ENCODE measurements at regions not wholly inside any gene's neighbourhood (a gene's known extent, or its start where the extent isn't known, plus 50 kb on each side); places are given as distances from the start of the nearest gene placed in this dataset.

DNA sequence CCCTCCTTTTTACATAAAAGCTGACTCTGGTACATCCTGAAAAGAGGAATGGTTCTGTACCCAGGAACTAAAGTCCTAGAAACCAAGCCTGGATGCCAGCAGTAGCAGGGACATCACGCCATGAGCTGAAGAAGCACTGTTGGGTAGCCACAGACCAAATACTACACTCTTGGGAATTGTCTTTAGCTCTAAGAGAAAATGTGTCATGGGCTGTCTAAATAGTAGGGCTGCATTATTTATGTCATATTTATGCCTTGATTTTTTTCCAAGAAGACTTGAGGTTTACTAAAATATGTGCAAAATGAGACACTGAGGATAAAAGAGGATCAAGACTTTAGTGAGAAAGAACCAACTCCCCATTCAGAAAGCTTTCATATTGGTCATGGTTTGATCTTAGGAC lies 213.6 kb downstream of the RAB38 start:
- H3K4me3 Mint-ChIP-seq, result no peak overlapping the region
- H2BK20ac ChIP-seq (ENCODE audit: low read depth, low read length, poor library complexity, severe bottlenecking), result no peak overlapping the region
- H3K4me1 Mint-ChIP-seq, result peaks cover 1 to 2% of the 10 kb centered on the region in 2 experiments

More for the DNA sequence above, 213.6 kb downstream of the RAB38 start:
- no peak overlapping the region for H3K9ac ChIP-seq (ENCODE audit: extremely low read depth, insufficient read length, low read length)
- H3K27ac ChIP-seq (ENCODE audit: insufficient read length, low read depth, low read length), result no peak overlapping the region
- no peak overlapping the region for H3K27ac Mint-ChIP-seq
- H2BK12ac ChIP-seq (ENCODE audit: insufficient read length, low read depth, low read length), result no peak overlapping the region
- DNase-seq, result no peak
- no peaks in the 10 kb centered on the region for H3K36me3 Mint-ChIP-seq (ENCODE audit: insufficient read depth in 1 of 3, low read depth in 3 of 3)
- no peak overlapping the region for H3K18ac ChIP-seq (ENCODE audit: insufficient read length, low read depth, low read length)
- no peak overlapping the region for H3K56ac ChIP-seq (ENCODE audit: insufficient read length, low read depth, low read length)
- H2BK5ac ChIP-seq (ENCODE audit: insufficient read length, low read length), result no peak overlapping the region
- no peaks in the 10 kb centered on the region for H3K9me3 Mint-ChIP-seq
- no peaks in the 10 kb centered on the region for H3K79me2 ChIP-seq (ENCODE audit: insufficient read depth, low read length)
- H3K79me1 ChIP-seq (ENCODE audit: insufficient read depth, low read depth, low read length, poor library complexity, severe bottlenecking), result no peaks in the 10 kb centered on the region
- H3K4me1 ChIP-seq (ENCODE audit: insufficient read depth, low read length), result no peaks in the 10 kb centered on the region
- no peak overlapping the region for H3K4me2 ChIP-seq (ENCODE audit: insufficient read depth, insufficient read length, low read length)
- no peaks in the 10 kb centered on the region for H3K27me3 ChIP-seq (ENCODE audit: insufficient read depth, low read length)
- H3K4ac ChIP-seq (ENCODE audit: low read depth, low read length), result no peak overlapping the region
- H4K91ac ChIP-seq (ENCODE audit: insufficient read length, low read depth, low read length), result no peak overlapping the region
- H4K5ac ChIP-seq (ENCODE audit: insufficient read length, low read depth, low read length), result no peak overlapping the region
- H4K8ac ChIP-seq (replicated peaks; ENCODE audit: insufficient read length, low read depth, low read length), result no peak overlapping the region
- no peaks in the 10 kb centered on the region for H3K27me3 Mint-ChIP-seq (ENCODE audit: low read depth)
- H2AFZ ChIP-seq (ENCODE audit: low read length), result no peak overlapping the region
- WGBS (ENCODE audit: extremely low coverage, insufficient read length, low lambda C conversion rate), result no CpG with 5 or more reads among the region's 1 CpG
- no peak overlapping the region for H2BK15ac ChIP-seq (ENCODE audit: low read depth, low read length)
- no peaks in the 10 kb centered on the region for H3K23me2 ChIP-seq (ENCODE audit: insufficient read length, low read depth, low read length, poor library complexity, severe bottlenecking)
- H4K20me1 ChIP-seq (ENCODE audit: control insufficient read depth, insufficient read depth, insufficient read length), result no peaks in the 10 kb centered on the region
- TF ChIP-seq, protein P1, sequence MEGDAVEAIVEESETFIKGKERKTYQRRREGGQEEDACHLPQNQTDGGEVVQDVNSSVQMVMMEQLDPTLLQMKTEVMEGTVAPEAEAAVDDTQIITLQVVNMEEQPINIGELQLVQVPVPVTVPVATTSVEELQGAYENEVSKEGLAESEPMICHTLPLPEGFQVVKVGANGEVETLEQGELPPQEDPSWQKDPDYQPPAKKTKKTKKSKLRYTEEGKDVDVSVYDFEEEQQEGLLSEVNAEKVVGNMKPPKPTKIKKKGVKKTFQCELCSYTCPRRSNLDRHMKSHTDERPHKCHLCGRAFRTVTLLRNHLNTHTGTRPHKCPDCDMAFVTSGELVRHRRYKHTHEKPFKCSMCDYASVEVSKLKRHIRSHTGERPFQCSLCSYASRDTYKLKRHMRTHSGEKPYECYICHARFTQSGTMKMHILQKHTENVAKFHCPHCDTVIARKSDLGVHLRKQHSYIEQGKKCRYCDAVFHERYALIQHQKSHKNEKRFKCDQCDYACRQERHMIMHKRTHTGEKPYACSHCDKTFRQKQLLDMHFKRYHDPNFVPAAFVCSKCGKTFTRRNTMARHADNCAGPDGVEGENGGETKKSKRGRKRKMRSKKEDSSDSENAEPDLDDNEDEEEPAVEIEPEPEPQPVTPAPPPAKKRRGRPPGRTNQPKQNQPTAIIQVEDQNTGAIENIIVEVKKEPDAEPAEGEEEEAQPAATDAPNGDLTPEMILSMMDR (conservative IDR thresholded peaks at IDR 0.05), result no peak
- no peak overlapping the region for H3T11ph ChIP-seq (ENCODE audit: low read length)
- no peaks in the 10 kb centered on the region for H3K9me3 ChIP-seq (ENCODE audit: control insufficient read depth, low read depth, low read length)
- H2AK5ac ChIP-seq (ENCODE audit: insufficient read length, low read length), result no peak overlapping the region
- no peak overlapping the region for H3K14ac ChIP-seq (ENCODE audit: insufficient read depth, low read length)
- H3K23ac ChIP-seq (ENCODE audit: insufficient read length, low read depth, low read length), result no peak overlapping the region
- H2BK120ac ChIP-seq (ENCODE audit: low read depth, low read length, poor library complexity, severe bottlenecking), result no peak overlapping the region

Data from H9 (cell line).